Activated CD4-positive, alpha-beta T cell treated with anti-CD3 and anti-CD28 coated beads, Interleukin-2, amount 50 U/mL, for 4 hours (primary cell): ENCODE measurements at regions not wholly inside any gene's neighbourhood (a gene's known extent, or its start where the extent isn't known, plus 50 kb on each side); places are given as distances from the start of the nearest gene placed in this dataset.

Source experiments
- DNase-seq, 2 experiments: peaks; one replicate each; pipeline ENCODE4 v3.0.0-alpha.2; 2020

- DNase-seq, result no peak
These were observed 53.8 kb upstream of the FBN2 start for GRCh38 chr5:128591598-128592455.

- DNase-seq, result no peak
These were observed 58.0 kb upstream of the FBN2 start for GRCh38 chr5:128596071-128596470.

GRCh38 chr5:128597156-128597555 is 59.1 kb upstream of the FBN2 start:
- no peak for DNase-seq

- DNase-seq, result no peak
These were observed 75.1 kb upstream of the FBN2 start for GRCh38 chr5:128613128-128613527.

- no peak for DNase-seq
These were observed 75.7 kb upstream of the FBN2 start for GRCh38 chr5:128613766-128614165.

GRCh38 chr5:128615578-128615977 is 77.5 kb upstream of the FBN2 start:
- DNase-seq, result no peak

- no peak for DNase-seq
These were observed 88.6 kb upstream of the FBN2 start for GRCh38 chr5:128626536-128627090.

- DNase-seq, result no peak
These were observed 89.9 kb upstream of the FBN2 start for GRCh38 chr5:128627939-128628338.

GRCh38 chr5:128629157-128629556 is 91.1 kb upstream of the FBN2 start:
- DNase-seq, result no peak

GRCh38 chr5:128630121-128630520 is 92.1 kb upstream of the FBN2 start:
- no peak for DNase-seq

- no peak for DNase-seq
These were observed 93.7 kb upstream of the FBN2 start for GRCh38 chr5:128631771-128632170.

- DNase-seq, result no peak
These were observed 94.2 kb upstream of the FBN2 start for GRCh38 chr5:128632264-128632663.

GRCh38 chr5:128633901-128634300 is 95.9 kb upstream of the FBN2 start:
- no peak for DNase-seq

GRCh38 chr5:128635379-128635778 is 97.3 kb upstream of the FBN2 start:
- no peak for DNase-seq

GRCh38 chr5:128636361-128636760 is 98.3 kb upstream of the FBN2 start:
- DNase-seq, result no peak

GRCh38 chr5:128637031-128637430 is 99.0 kb upstream of the FBN2 start:
- no peak for DNase-seq

GRCh38 chr5:128641861-128642260 is 103.8 kb upstream of the FBN2 start:
- no peak for DNase-seq

GRCh38 chr5:128644863-128645262 is 106.8 kb upstream of the FBN2 start:
- DNase-seq, result no peak

GRCh38 chr5:128645581-128645980 is 107.5 kb upstream of the FBN2 start:
- DNase-seq, result no peak

- no peak for DNase-seq
These were observed 108.1 kb upstream of the FBN2 start for GRCh38 chr5:128646176-128646575.

- DNase-seq, result no peak
These were observed 111.1 kb upstream of the FBN2 start for GRCh38 chr5:128649192-128649591.

- no peak for DNase-seq
These were observed 125.0 kb upstream of the FBN2 start for GRCh38 chr5:128662997-128663396.

GRCh38 chr5:128665747-128666355 is 127.8 kb upstream of the FBN2 start:
- DNase-seq, result no peak

- DNase-seq, result no peak
These were observed 129.1 kb upstream of the FBN2 start for GRCh38 chr5:128667152-128667551.
